GM12891 (cell line): ENCODE measurements at regions not wholly inside any gene's neighbourhood (a gene's known extent, or its start where the extent isn't known, plus 50 kb on each side); places are given as distances from the start of the nearest gene placed in this dataset.

Source experiments
- POLR2A ChIP-seq: IDR thresholded peaks from 2 replicates; pipeline ENCODE4 v1.6.1; 2011; ENCODE audit warnings: low read depth, low read length, control low read depth
- POLR2AphosphoS5 ChIP-seq: IDR thresholded peaks from 2 replicates; pipeline ENCODE4 v1.6.1; 2011; ENCODE audit warnings: low read depth, low read length, control low read depth
- TAF1 ChIP-seq: IDR thresholded peaks from 2 replicates; pipeline ENCODE4 v1.6.1; 2011; ENCODE audit warnings: low read depth, low read length, control low read depth

DNA sequence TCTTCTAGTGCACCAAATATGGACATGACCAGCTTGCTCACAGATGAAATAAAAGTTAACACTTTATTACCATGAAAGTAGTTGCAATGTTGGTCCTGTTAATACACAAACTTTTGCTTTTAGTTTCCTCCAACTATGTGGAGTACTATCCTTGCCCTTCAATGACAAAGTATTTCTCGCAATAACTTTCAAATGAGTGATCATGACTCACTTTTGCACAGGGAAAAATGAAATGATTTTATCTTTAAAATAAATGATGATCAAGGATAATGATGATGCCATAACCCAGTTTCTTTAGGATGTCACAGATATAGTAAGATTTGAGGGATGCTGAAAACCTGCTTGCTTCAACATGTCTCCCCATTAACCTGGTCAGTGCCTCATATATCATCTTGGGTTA, 254.0 kb upstream of the KITLG start:
- TF ChIP-seq POLR2AphosphoS5 (no peak), TAF1 (no peak), POLR2A (no peak)
